NCI-H2029 (cell line): ENCODE measurements at regions not wholly inside any gene's neighbourhood (a gene's known extent, or its start where the extent isn't known, plus 50 kb on each side); places are given as distances from the start of the nearest gene placed in this dataset.

Experiments
- DNase-seq: peaks from one replicate; lab custom pipeline; 2025; lab: John Stamatoyannopoulos, UW

DNA sequence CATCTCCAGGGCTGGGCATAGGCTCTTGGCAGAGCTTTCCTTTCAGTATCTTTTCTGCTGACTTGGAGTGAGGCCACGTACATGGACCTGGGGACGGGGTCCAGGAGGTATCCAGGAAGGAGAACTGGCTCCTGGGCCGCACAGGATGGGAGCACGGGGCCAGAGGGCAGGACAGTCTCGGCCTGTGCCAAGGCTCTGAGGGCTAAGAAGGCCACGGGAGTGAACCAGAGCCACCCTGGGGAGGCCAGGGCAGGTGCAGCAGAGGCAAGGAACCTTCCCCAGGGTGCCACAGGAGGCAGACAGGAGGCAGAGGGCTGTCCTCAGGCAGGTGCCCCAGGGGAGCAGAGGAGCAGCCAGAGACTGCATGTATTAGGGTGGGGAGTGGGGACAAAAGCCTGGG lies 50.3 kb downstream of the PLXNA1 start:
- no peak for DNase-seq

DNA sequence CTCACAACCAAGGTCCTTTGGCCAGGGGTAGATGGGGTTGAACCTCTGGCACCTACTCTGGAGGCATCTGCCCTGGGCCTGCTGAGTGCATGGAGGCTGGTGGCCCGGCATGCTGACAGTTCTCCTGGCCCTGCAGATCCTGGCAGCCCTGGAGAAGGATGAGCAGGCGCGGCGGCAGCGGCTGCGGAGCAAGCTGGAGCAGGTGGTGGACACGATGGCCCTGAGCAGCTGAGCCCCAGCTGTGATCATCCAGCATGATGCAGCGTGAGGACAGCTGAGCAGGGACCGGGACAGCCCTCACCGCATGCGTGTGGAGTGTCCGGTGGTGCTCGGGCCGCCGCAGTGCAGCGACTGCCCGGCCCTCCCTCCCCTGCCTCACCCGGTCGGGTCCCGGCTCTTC lies 50.9 kb downstream of the PLXNA1 start:
- no peak for DNase-seq

DNA sequence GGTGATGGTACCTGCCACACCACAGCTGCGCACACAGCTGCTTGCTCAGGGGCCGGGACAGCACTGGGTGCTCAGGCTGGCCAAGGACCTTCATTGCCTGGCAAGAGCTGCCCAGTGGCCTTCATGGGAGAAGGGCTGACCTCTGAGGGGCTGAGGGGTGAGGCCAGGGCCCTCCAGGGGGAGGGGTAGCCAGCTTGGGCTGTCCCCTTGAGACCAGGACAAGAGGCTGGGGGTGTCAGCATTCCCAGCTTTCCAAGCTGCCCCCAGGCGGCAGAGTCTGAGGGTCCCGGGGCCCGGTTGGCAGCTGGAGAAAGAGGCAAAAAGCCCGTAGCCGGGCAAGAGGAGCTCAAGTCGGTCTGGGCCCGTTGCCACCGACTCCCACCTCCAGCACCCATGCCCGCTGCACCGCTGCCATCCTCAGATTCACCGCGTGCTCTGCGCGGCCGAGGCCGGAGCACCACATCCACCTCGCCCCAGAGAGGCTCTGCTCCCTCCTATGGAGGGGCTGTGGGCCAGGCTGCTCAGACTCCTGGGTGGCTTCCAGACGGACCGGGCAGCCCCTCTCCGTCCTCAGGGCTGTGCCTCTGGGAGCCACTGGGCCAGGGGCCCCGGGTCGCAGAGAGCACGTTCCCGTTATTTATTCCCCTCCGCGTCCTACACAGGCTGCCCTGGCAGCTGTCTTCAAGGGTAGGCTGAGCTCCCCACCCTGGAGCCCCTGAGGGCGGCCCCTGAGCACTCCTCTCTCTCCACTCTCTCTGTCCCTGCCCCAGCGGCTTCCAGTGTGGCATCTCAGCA lies 51.5 kb downstream of the PLXNA1 start:
- DNase-seq, result no peak

DNA sequence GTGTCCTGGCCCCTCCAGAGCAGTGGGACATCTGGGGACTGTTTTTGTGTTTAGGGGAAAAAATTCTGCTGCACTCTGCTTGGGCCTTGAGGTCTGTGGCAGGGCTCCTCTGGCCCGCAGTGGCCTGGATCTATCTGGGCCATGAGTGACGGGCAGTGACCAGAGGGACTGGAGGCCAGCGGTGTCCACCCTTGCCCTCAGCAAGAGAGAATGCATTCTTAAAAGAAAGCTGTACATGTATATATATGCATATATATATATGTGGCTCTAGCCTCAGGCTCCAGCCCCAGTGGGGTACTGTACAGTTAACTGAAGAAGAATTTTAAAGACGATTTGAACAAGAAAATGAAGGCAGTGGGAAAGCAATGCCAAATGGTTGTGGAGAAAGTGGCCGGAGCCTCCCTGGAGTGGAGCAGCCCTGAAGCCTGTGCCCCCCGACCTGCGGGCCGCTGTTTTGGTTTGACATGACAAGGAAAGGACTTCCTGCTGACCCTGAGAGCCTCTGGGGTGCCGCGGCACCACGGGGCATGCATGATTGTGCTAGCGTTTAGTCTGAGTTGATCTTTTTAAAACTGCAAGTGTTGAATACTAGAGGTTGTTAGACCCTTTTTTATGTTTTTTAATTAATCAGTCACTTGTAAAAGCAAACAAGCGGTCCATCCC lies 52.2 kb downstream of the PLXNA1 start:
- DNase-seq, result no peak

DNA sequence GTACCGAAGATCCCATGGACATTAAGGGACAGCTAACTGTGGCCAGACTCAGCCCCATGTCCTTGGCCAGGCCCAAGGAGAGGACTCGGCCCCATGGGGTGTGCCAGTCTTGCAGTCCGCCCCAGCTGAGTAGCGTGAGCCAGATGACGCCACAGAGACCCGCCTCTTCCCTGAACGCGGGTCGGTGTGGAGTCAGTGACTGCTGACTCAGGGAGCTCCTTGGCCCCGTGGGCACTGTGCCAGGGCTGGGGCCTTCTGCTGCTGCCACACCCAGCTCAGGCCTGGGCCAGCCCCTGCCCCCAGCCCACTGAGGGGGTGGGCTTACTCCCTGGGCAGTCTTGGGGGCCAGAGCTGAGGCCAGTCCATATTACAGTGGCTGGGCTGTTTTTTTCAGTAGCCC lies 52.8 kb downstream of the PLXNA1 start:
- no peak for DNase-seq

DNA sequence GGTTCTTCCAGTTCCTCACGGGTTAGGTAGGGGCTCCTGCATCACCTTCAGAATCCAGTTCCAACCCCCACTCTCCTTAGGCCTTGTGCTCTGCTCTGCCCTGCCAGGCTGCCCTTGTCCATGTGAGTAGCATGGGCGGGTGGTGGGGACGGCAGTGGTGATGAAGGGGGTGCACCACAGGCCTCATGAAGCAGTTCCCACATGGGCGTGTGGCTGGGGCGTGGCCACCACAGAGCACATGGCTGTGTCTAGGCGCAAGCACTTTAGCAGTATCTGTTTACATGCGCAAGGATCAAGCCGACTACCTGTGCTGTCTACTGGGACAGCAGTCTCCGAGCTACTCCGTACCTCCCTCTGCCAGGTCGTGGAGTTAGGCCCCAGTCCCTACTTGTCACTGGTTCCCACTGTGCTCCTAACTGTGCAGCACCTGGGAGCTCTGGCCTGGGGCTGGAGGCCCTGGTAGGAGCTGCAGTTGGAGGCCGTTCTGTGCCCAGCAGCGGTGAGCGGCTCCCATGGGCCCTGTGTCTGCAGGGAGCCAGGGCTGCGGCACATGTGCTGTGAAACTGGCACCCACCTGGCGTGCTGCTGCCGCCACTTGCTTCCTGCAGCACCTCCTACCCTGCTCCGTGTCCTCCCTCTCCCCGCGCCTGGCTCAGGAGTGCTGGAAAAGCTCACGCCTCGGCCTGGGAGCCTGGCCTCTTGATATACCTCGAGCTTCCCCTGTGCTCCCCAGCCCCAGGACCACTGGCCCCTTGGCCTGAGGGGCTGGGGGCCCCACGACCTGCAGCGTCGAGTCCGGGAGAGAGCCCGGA lies 53.5 kb downstream of the PLXNA1 start:
- DNase-seq, result no peak

DNA sequence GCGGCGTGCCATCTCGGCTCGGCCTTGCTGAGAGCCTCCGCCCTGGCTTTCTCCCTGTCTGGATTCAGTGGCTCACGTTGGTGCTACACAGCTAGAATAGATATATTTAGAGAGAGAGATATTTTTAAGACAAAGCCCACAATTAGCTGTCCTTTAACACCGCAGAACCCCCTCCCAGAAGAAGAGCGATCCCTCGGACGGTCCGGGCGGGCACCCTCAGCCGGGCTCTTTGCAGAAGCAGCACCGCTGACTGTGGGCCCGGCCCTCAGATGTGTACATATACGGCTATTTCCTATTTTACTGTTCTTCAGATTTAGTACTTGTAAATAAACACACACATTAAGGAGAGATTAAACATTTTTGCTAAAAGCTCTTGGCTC lies 54.1 kb downstream of the PLXNA1 start:
- DNase-seq, result no peak

DNA sequence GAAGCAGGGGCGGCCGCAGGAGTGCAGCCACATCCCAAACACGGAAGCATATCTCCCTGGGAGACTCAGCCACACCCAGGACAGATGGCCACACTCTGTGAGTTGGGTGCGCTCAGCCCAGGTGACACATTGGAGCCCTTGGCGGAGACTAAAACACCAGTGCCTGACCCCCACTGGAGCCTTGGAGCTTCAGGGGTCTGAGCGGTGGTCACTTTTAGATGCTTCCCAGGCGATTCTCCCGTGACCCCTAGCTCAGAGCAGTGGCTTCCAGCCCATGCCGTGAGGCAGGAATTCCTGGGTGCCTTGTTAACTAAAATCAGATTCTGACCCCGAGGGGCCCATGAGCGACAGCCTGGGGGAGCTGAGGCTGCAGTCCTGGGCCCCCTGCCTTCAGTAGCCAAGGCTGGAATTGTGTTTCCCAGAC lies 54.5 kb downstream of the PLXNA1 start:
- no peak for DNase-seq

DNA sequence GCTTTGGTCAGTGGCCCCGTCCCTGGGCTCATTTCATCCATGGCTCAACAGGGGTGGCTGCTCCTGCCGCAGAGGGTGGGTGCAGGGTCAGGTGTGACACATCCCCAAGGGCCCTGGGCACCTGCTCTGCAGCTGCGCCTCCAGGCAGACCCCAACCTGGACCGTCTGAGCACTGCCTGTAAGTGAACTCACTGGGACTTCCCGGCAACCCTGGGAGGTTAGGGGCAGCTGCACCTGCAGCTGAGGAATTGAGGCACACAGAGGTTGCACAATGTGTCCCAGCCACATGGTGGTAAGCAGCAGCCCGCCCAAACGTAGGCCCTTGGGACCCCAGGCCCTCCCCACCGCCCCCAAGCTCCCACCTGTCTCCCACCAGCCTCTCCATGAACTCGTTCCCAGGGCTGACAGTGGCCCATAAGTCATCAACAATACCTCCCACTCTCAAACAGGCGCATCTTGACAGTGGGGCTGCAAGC lies 55.1 kb downstream of the PLXNA1 start:
- no peak for DNase-seq

DNA sequence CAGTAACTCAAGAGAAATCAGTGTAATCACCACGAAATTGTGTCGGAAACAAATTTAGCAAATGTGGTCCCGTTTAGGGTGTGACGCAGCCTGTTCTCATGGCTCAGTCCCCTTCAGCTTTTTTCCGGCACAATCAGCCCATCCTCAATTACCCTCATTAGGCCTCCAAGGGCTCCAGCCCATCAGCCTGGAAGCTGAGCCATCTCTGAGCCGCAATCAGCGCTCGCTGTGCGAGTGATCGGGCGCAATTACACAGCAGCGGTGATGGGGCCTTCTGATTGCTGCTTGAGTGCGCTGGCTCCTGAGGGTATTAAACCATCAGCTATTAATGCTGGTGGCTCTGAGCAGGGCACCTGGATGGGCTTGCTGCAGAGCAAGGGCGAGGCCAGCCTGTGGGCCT lies 55.6 kb downstream of the PLXNA1 start:
- DNase-seq, result no peak

DNA sequence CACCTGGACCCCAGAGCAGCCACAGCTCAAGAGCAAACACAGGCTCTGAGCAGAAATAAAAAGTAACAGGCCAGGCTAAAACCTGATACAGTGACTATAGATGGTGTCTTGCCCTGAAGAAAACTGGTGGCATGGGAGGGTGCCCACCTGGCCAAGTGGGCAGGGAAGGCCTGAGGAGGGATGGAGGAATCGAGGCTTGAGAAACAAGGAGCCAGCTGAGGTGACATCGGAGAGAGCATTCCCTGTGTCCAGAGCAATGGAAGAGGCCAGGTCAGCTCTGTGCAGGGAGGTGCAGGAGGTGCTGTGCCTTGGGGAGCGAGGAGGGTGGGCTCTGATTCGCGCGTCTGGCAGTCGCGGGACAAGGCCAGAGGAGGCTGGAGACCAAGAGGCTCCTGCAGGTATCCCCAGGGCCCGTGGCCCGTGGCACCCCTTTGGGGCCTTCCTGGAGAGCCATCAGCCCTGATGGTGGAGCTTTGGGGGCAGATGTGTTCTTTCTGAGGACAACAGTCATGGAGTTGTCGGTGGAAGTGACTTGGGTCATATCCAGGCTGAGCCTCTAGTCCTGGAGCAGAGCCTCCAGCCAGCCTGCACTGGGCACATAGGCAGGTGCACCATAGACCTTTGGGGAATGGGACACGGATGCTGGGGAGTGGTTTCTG lies 56.1 kb downstream of the PLXNA1 start:
- DNase-seq, result no peak

DNA sequence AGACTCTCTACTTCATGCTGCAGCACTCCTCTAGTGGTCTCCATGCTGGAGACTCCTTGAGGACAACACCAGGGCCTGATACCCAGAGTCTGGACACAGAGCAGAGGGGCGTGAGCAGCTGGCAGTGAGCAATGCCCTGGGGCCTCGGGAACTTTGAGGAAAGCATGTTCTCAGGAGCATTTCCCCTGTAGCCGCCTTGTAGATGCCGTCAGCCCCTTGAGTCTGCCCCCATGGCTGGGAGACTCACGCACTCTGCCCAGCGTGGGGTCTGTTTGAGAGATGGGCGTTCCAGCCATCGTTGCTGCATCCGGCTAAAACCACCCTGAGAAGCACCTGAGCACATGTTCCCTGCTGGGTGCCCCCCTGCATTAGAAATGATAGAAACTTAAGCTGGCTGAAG lies 56.8 kb downstream of the PLXNA1 start:
- no peak for DNase-seq

DNA sequence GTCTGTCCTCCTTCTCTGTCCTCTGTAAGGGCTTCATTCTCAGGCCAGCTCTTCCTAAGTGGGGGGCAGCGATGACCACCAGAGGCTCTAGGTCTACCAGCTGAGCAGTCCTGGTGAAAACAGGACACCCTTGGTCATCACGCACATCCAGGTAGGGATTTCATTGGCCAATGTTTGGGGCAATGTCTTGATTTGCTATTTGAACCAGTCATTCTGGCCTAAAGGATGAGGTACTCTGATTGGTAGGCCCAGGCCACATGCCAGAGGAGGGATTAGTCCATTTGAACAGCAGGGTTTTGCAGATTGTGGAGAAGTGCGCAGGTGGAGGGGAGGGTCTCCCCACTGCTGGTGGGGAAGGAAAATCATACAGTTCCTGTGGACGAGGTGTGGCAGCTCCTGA lies 57.3 kb downstream of the PLXNA1 start:
- no peak for DNase-seq

DNA sequence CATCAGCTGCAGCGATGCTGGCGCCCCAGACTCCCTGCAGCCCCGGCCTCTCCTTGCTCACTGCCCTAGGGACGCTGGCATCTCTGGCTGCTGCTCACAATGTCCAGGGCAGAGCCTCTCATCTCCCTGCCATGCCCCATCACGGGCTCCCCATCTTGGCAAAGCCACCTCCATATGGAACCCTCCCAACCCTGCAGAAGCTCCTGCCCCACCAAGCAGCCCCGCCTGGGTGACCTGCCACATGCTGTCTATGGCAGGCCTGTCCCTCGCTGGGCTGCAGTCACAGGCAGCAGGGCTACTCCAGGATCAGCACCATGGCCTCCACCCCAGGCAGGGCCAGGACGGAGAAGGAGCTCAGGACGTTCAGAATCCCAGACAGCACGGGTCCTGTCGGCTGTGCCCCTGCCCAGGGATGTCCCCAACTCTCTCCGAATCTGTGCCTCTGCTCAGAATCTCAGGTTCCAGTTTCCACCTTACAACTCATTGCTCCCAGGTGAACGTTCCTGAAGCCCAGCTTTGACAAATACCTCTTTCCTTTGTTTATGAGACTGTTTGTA lies 58.4 kb downstream of the PLXNA1 start:
- DNase-seq, result no peak

DNA sequence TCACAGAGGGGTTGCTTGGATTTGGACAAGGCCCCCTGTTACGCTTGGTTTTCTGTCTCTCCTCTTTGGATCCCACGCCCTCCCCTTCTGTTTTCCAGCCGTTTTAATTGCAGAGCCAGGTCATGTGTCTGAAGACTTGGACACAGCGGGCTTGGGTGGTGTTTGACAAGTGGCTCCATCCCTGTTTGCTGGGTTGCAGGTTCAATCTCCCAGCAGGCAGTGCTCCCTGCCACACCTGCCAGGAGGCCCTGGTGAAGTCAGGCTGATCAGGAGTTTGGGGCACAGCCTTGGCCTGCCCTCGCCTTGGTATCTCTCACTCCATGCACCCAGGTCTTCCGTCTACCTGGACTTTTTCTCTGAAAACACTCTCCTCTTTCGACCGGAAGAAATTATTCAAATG lies 59.0 kb downstream of the PLXNA1 start:
- no peak for DNase-seq

DNA sequence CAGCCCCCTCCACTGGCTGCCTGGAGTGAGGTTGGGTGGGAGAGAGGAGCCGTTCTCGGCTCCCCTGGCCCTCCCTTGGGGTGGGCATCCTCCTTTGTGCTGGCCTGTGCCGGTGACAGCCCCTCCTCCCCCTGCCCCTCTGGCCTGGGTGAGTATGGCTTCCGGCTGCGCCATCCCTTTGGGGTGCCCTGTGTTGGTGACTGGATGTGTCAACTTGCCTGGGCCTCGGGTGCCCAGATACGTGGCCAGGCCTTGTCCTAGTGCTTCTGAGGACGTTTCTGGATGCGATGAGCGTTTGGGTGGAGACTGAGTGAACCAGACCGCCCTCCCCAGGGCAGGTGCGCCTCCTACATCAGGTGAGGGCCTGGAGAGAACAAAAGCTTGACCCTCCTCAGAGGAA lies 59.7 kb downstream of the PLXNA1 start:
- DNase-seq, result no peak

DNA sequence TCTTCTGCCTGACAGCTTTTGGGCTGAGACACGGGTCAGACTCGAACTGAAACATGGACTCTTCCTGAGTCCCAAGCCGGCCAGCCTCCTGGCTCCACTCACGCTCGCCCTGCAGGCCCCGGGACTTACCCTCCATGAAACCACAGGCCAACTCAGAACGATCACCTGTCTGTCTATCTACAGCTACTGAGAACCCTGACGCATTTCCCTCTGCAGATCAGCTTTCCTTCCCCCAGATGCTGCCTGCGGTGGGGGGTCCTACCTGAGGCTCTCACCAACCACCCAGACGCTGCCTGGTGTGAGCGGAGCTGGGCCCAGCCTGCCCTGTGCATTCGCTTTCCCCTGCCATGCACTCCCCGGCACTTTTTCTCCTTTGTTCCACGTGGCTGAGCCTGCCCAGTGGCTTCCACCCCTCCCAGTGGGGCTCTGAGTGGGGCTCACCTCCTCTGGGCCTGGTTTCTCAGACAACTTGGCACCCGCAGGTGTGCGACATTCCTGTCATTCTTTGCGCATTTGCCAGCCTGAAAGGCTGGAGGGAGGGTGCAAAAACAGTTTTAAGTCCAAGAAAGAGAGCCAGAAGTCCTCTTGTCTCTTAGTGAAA lies 60.2 kb downstream of the PLXNA1 start:
- no peak for DNase-seq

DNA sequence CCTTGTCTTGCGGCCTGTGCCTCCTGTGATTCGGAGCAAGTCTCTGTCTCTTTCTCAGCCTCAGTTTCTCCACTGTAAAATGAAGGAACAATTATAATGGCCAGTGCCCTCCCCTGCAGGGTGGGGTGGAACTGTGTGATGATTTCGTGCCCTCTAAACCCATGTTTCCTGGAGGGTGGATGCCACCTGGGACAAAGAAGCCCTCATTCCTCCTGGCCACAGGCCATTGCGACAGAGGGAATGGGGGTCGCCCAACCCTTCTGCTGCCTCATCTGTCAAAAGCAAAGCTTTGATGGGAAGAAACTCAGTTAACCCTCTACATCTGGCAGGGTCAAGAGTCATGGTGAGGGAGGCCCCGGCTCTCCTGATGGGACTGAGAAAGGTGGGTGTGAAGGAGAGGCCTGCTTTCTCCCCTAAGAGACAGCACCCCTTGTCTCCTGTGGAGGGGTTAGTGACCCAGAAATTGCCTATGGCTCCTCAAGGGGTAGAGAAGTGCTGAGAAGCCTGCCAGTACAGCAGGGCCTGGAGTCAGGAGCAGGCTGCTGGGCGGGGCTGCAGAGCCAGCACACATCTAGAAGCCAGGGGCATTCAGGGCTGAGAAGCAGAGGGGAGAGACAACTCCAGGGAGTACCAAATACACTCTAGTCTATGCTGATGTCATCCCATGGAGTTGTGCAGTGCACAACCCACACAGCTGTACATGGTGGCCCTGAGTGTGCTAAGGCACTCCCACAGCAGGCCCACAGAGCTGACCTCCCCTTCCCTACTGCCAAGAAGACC lies 61.0 kb downstream of the PLXNA1 start:
- DNase-seq, result no peak

DNA sequence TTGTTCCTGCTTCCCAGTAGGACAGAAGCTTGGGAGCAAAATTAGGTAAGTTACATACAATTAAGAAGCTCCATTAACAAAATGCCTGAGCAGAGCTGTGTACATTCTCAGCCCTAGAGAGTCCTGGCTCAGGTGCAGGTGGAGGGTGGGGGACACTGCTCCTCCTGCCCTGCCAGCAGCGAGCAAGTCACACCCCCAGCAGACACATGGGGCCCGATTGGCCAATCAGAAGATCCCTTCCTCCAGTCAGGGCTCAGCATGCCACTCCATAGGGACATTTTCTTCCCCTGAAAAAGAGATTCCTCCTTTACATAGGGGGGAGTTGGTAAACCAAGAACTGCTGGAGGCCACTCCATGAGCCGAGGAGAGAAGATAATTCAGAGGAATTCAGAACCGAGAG lies 62.1 kb downstream of the PLXNA1 start:
- DNase-seq, result peak; percentile 72

DNA sequence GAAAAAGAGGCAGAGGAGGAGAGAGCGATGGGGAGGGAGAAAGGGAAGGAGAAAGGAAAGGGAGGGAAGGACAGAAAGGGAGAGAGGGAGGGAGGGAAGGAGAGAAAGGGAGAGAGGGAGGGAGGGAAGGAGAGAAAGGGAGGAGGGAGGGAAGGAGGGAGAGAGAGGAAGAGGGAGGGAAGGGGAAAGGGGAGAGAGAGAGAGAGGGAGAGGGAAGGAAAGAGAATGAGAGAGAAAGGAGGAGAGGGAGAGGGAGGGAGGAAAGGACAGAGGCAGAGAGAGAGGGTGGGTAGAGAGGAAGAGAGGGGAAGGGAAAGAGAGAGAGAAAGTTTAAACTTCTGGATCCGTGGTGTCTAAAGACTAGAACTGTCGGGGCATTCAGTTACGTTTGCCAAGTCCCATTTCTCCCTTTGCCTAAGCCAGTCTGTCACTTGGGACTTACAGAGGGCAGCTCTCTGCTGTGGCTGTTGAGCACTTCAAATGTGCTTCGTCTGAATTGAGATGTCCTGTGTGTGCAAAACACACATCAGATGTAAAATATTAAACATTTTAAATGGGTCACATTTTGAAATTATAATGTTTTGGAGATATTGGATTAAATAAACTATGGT lies 62.6 kb downstream of the PLXNA1 start:
- no peak for DNase-seq
